ENCODE measurements at regions not wholly inside any gene's neighbourhood (a gene's known extent, or its start where the extent isn't known, plus 50 kb on each side); places are given as distances from the start of the nearest gene placed in this dataset.

DNA sequence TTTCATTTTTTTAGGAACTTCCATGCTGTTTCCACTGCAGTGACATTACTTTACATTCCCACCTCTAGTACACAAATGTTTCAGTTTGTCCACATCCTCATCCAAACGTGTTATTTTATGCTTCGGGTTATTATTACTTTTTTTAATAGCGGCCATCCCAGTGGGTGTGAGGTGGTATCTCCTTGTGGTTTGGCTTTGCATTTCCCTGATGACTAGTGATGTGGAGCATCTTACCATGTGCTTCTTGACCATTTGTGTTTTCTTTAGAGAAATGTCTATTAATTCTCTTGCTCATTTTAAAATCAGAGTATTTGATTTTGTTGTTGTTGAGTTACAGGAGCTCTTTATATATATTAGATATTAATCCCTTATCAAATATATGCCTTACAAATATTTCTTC lies 70.3 kb upstream of the ANO1 start:
- ATAC-seq (no peak), DNase-seq (no peak)
- no peak overlapping the region for H3K4me3 ChIP-seq
- TF ChIP-seq, protein P1, sequence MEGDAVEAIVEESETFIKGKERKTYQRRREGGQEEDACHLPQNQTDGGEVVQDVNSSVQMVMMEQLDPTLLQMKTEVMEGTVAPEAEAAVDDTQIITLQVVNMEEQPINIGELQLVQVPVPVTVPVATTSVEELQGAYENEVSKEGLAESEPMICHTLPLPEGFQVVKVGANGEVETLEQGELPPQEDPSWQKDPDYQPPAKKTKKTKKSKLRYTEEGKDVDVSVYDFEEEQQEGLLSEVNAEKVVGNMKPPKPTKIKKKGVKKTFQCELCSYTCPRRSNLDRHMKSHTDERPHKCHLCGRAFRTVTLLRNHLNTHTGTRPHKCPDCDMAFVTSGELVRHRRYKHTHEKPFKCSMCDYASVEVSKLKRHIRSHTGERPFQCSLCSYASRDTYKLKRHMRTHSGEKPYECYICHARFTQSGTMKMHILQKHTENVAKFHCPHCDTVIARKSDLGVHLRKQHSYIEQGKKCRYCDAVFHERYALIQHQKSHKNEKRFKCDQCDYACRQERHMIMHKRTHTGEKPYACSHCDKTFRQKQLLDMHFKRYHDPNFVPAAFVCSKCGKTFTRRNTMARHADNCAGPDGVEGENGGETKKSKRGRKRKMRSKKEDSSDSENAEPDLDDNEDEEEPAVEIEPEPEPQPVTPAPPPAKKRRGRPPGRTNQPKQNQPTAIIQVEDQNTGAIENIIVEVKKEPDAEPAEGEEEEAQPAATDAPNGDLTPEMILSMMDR (IDR thresholded peaks at IDR 0.05) = no peak
- H3K9me3 ChIP-seq = no peaks in the 10 kb centered on the region
- H3K4me1 ChIP-seq (ENCODE audit: low read depth) = no peaks in the 10 kb centered on the region
- H3K36me3 ChIP-seq (ENCODE audit: low read depth) = no peaks in the 10 kb centered on the region
- intact Hi-C loops (cut with DNase I, micrococcal nuclease) = no loop called here

DNA sequence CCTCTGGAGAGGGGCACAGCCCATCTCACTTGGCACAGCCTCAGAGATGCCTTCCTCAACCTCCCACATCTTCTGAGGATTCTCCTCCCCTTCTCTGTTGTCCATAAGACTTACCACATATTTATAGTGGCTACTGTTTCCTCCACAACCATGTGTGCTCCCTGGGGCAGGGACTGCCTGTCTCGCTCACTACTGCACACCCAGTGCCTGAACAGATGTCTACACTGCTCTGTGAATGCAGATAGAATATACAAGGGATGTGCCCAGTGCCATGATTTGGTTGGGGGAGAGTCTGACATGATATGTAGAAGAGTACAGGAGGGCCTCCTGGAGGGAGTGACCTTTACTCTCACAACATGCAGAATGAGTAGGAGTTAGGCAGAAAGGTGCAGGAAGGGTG lies 67.3 kb upstream of the ANO1 start:
- TF ChIP-seq, protein P1 (IDR thresholded peaks at IDR 0.05) = no peak
- Histone ChIP-seq H3K4me3 (no peak overlapping the region), H3K4me1 (ENCODE audit: low read depth) (no peaks in the 10 kb centered on the region), H3K9me3 (no peaks in the 10 kb centered on the region), H3K36me3 (ENCODE audit: low read depth) (no peaks in the 10 kb centered on the region)
- no peak for ATAC-seq
- DNase-seq = no peak
- intact Hi-C loops (cut with DNase I, micrococcal nuclease) = no loop called here

DNA sequence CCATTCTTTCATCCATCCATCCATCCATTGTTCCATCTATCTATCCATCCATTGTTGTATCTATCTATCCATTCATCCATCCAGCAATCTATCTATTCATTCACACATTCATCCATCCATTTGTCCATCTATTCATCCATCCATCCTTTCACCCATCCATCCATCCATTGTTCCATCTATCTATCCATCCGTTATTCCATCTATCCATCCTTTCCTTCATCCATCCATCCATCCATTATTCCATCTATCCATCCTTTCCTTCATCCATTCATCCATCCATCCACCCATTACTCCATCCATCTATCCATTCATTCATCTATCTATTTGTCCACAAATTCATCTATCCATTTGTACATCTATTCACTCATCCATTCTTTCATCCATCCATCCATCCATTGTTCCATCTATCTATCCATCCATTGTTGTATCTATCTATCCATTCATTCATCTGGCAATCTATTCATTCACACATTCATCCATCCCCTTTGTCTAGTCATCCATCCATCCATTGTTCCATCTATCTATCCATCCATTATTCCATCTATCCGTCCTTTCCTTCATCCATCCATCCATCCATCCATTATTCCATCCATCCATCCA lies 65.9 kb upstream of the ANO1 start:
- H3K4me1 ChIP-seq (ENCODE audit: low read depth) = no peaks in the 10 kb centered on the region
- no peaks in the 10 kb centered on the region for H3K9me3 ChIP-seq
- TF ChIP-seq, protein P1 (IDR thresholded peaks at IDR 0.05) = no peak
- ATAC-seq = no peak
- H3K36me3 ChIP-seq (ENCODE audit: low read depth) = no peaks in the 10 kb centered on the region
- H3K4me3 ChIP-seq = no peak overlapping the region
- intact Hi-C loops (cut with DNase I, micrococcal nuclease) = no loop called here
- DNase-seq = no peak

DNA sequence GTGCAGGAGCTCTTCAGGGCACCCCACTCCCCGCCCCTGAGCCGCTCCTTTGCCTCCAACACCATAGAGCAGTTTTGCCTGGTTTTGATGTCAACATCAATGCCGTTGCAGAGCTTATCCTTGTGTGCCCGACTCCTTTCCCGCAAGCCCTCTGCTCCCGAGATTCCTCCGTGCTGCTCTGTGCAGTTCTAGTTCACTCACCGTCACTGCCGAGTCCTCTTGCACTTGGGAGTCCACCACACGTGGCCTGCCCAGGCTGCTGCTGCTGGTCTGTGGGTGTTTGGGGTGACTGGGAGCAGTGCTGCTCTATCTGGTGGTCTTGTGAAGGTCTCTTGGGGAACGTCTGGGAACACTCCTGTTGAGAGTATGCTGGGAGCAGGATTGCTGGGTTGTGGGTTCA lies 63.8 kb upstream of the ANO1 start:
- Histone ChIP-seq H3K36me3 (ENCODE audit: low read depth) (no peaks in the 10 kb centered on the region), H3K4me1 (ENCODE audit: low read depth) (no peaks in the 10 kb centered on the region), H3K4me3 (no peak overlapping the region), H3K9me3 (no peaks in the 10 kb centered on the region)
- no peak for DNase-seq
- TF ChIP-seq, protein P1 (IDR thresholded peaks at IDR 0.05) = no peak
- ATAC-seq = no peak
- intact Hi-C loops (cut with DNase I, micrococcal nuclease) = no loop called here

DNA sequence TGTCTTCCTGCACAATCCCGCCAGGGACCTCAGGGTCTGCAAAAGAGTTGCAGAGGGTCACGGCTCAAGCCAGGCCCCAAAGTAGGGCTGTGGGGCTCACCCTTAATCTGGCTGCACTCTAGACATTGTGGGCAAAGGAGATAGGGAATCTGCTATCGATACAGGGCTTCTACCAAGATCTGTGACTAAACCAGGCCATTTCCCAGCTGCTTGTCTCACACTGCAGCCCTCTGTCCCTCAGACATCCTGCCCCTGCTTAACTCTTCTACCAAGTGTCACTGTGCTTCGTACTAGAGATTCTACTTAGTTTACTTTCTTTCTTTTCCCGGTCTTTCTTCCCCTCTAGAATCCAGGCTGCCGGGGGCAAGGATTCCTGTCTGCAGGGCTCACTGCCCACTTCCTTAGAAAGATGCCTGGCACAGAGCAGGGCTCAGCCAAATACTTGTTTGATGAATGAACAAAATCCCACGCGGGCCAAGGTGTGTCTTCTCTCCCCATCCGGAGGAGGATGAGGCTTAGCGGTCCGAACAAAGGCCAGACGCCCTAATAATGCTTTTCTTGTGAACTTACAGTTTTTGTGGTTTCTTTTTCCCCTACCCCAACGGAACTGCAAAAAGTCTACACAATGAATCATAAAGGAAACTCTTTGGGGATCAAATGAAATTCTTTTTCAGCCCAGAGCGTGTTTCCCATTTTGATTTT lies 61.3 kb upstream of the ANO1 start:
- Histone ChIP-seq H3K36me3 (ENCODE audit: low read depth) (no peaks in the 10 kb centered on the region), H3K4me3 (no peak overlapping the region), H3K9me3 (no peaks in the 10 kb centered on the region), H3K4me1 (ENCODE audit: low read depth) (no peaks in the 10 kb centered on the region)
- no peak for ATAC-seq
- intact Hi-C loops (cut with DNase I, micrococcal nuclease) = no loop called here
- DNase-seq = no peak
- TF ChIP-seq, protein P1 (IDR thresholded peaks at IDR 0.05) = no peak

All from mucosa of descending colon (tissue), 3 donors.